Large intestine (tissue), 3 donors: ENCODE measurements at regions not wholly inside any gene's neighbourhood (a gene's known extent, or its start where the extent isn't known, plus 50 kb on each side); places are given as distances from the start of the nearest gene placed in this dataset.
A peak's percentile ranks its signal among the peaks of the same experiment; 100 is the strongest.

Source experiments
- DNase-seq, 2 donors: peaks; one replicate each; pipeline versions ENCODE4 v3.0.0 to v3.0.0-alpha.2; 2013
- H3K27ac ChIP-seq: one replicate; pipeline ENCODE4 v1.5.1; 2013; ENCODE audit warnings: low read length
- H3K27me3 ChIP-seq: 2 replicates; pipeline ENCODE4 v1.6.1; 2013; ENCODE audit warnings: low read length; ENCODE audit not compliant: control insufficient read depth, insufficient read depth
- H3K36me3 ChIP-seq: 2 replicates; pipeline ENCODE4 v1.6.1; 2013; ENCODE audit warnings: low read length; ENCODE audit not compliant: control insufficient read depth, insufficient read depth
- H3K4me1 ChIP-seq: one replicate; pipeline ENCODE4 v1.6.1; 2013; ENCODE audit warnings: low read length; ENCODE audit not compliant: control insufficient read depth, insufficient read depth
- H3K4me3 ChIP-seq: one replicate; pipeline ENCODE4 v1.5.1; 2013; ENCODE audit warnings: low read length
- H3K9me3 ChIP-seq: one replicate; pipeline ENCODE4 v1.6.1; 2013; ENCODE audit warnings: mild to moderate bottlenecking, low read depth, low read length, moderate library complexity; ENCODE audit not compliant: control insufficient read depth
- WGBS: methylation state at CpG from one replicate; pipeline ENCODE4 v1.1.5; 2013; ENCODE audit warnings: low lambda C conversion rate; ENCODE audit not compliant: insufficient coverage; 5-methylcytosine and 5-hydroxymethylcytosine counted together

GRCh38 chr7:51660516-51660915, 343.9 kb upstream of the COBL start:
- H3K27me3 ChIP-seq = no peaks in the 10 kb centered on the region
- peaks cover 9% of the 10 kb centered on the region for H3K4me1 ChIP-seq
- H3K27ac ChIP-seq = no peak overlapping the region
- H3K4me3 ChIP-seq = no peak overlapping the region
- H3K36me3 ChIP-seq = no peaks in the 10 kb centered on the region
- H3K9me3 ChIP-seq = no peaks in the 10 kb centered on the region
- WGBS = no CpG with 5 or more reads among the region's 7 CpGs
- DNase-seq = no peak

- no peak for DNase-seq
- no peaks in the 10 kb centered on the region for H3K9me3 ChIP-seq
- no peak overlapping the region for H3K4me3 ChIP-seq
- H3K4me1 ChIP-seq = peaks cover 9% of the 10 kb centered on the region
- no peak overlapping the region for H3K27ac ChIP-seq
- no peaks in the 10 kb centered on the region for H3K36me3 ChIP-seq
- H3K27me3 ChIP-seq = no peaks in the 10 kb centered on the region
- no CpG with 5 or more reads among the region's 6 CpGs for WGBS
Observed at GRCh38 chr7:51658684-51659083, 342.1 kb upstream of the COBL start.

- no peak overlapping the region for H3K27ac ChIP-seq
- H3K27me3 ChIP-seq = no peaks in the 10 kb centered on the region
- H3K4me1 ChIP-seq = peaks cover 15% of the 10 kb centered on the region
- no CpG with 5 or more reads among the region's 14 CpGs for WGBS
- no peaks in the 10 kb centered on the region for H3K36me3 ChIP-seq
- no peaks in the 10 kb centered on the region for H3K9me3 ChIP-seq
- H3K4me3 ChIP-seq = no peak overlapping the region
- DNase-seq = peak; percentile 87 to 95
Observed at GRCh38 chr7:51647931-51648351, 331.3 kb upstream of the COBL start.

GRCh38 chr7:51647486-51647885, 330.9 kb upstream of the COBL start:
- no peak overlapping the region for H3K27ac ChIP-seq
- H3K27me3 ChIP-seq = no peaks in the 10 kb centered on the region
- H3K9me3 ChIP-seq = no peaks in the 10 kb centered on the region
- no peaks in the 10 kb centered on the region for H3K36me3 ChIP-seq
- DNase-seq = no peak
- WGBS = no CpG with 5 or more reads among the region's 5 CpGs
- H3K4me1 ChIP-seq = peaks cover 15% of the 10 kb centered on the region
- no peak overlapping the region for H3K4me3 ChIP-seq

GRCh38 chr7:51645702-51646298, 329.2 kb upstream of the COBL start:
- H3K36me3 ChIP-seq = no peaks in the 10 kb centered on the region
- 94% methylated on average over 3 of the region's 16 CpGs for WGBS
- no peak for DNase-seq
- H3K4me3 ChIP-seq = no peak overlapping the region
- H3K9me3 ChIP-seq = no peaks in the 10 kb centered on the region
- no peaks in the 10 kb centered on the region for H3K27me3 ChIP-seq
- no peak overlapping the region for H3K27ac ChIP-seq
- H3K4me1 ChIP-seq = peaks cover 30% of the 10 kb centered on the region

GRCh38 chr7:51645255-51645654, 328.6 kb upstream of the COBL start:
- no peak overlapping the region for H3K4me3 ChIP-seq
- H3K4me1 ChIP-seq = peaks cover 36% of the 10 kb centered on the region
- H3K27me3 ChIP-seq = no peaks in the 10 kb centered on the region
- DNase-seq = no peak
- no peaks in the 10 kb centered on the region for H3K9me3 ChIP-seq
- no peaks in the 10 kb centered on the region for H3K36me3 ChIP-seq
- no peak overlapping the region for H3K27ac ChIP-seq
- no CpG with 5 or more reads among the region's 11 CpGs for WGBS

GRCh38 chr7:51644216-51644615, 327.6 kb upstream of the COBL start:
- no peaks in the 10 kb centered on the region for H3K27me3 ChIP-seq
- WGBS = no CpG with 5 or more reads among the region's 2 CpGs
- no peak for DNase-seq
- no peak overlapping the region for H3K4me3 ChIP-seq
- H3K4me1 ChIP-seq = peaks cover 45% of the 10 kb centered on the region
- H3K36me3 ChIP-seq = no peaks in the 10 kb centered on the region
- no peaks in the 10 kb centered on the region for H3K9me3 ChIP-seq
- H3K27ac ChIP-seq = no peak overlapping the region

- Histone ChIP-seq H3K27me3 (no peaks in the 10 kb centered on the region), H3K4me3 (no peak overlapping the region), H3K27ac (peak overlapping the region; percentile 24), H3K4me1 (peaks cover 52% of the 10 kb centered on the region), H3K36me3 (no peaks in the 10 kb centered on the region), H3K9me3 (no peaks in the 10 kb centered on the region)
- peak; percentile 14 to 44 for DNase-seq
- WGBS = no CpG with 5 or more reads among the region's 9 CpGs
Observed at GRCh38 chr7:51640841-51641240, 324.2 kb upstream of the COBL start.

- H3K36me3 ChIP-seq = no peaks in the 10 kb centered on the region
- no peaks in the 10 kb centered on the region for H3K27me3 ChIP-seq
- H3K4me3 ChIP-seq = no peak overlapping the region
- no peak overlapping the region for H3K27ac ChIP-seq
- WGBS = 42% methylated on average over 2 of the region's 12 CpGs
- H3K4me1 ChIP-seq = peaks cover 55% of the 10 kb centered on the region
- DNase-seq = peak in 1 of 2 donors; percentile 38
- H3K9me3 ChIP-seq = no peaks in the 10 kb centered on the region
Observed at GRCh38 chr7:51639661-51640334, 323.2 kb upstream of the COBL start.

GRCh38 chr7:51636503-51636902, 319.9 kb upstream of the COBL start:
- Histone ChIP-seq H3K9me3 (no peaks in the 10 kb centered on the region), H3K27ac (no peak overlapping the region), H3K27me3 (no peaks in the 10 kb centered on the region), H3K4me3 (no peak overlapping the region), H3K4me1 (peaks cover 47% of the 10 kb centered on the region), H3K36me3 (no peaks in the 10 kb centered on the region)
- WGBS = no CpG with 5 or more reads among the region's 3 CpGs
- DNase-seq = no peak

- no peaks in the 10 kb centered on the region for H3K9me3 ChIP-seq
- peak overlapping the region; percentile 34 for H3K27ac ChIP-seq
- no CpG with 5 or more reads among the region's 5 CpGs for WGBS
- peaks cover 40% of the 10 kb centered on the region for H3K4me1 ChIP-seq
- H3K27me3 ChIP-seq = no peaks in the 10 kb centered on the region
- H3K36me3 ChIP-seq = no peaks in the 10 kb centered on the region
- no peak overlapping the region for H3K4me3 ChIP-seq
- DNase-seq = peak in 1 of 2 donors; percentile 54
Observed at GRCh38 chr7:51635775-51636174, 319.2 kb upstream of the COBL start.
